H1 (cell line): ENCODE measurements at regions not wholly inside any gene's neighbourhood (a gene's known extent, or its start where the extent isn't known, plus 50 kb on each side); places are given as distances from the start of the nearest gene placed in this dataset.

ENCODE experiments used
- CHD1 ChIP-seq: IDR thresholded peaks from 2 replicates; pipeline ENCODE4 v1.6.1; 2012; ENCODE audit warnings: low read depth, low read length, improper control_type of control experiment
- CHD7 ChIP-seq: fragments of 300-600 bp; sonication (generic); IDR thresholded peaks from 2 replicates; pipeline ENCODE4 v1.7.1; 2012; ENCODE audit warnings: low read length, moderate library complexity, mild to moderate bottlenecking, inconsistent platforms; ENCODE audit not compliant: insufficient replicate concordance
- E2F6 ChIP-seq: IDR thresholded peaks from 2 replicates; pipeline ENCODE4 v1.6.1; 2012; ENCODE audit warnings: inconsistent platforms
- EP300 ChIP-seq, 2 experiments: IDR thresholded peaks; 1 replicate in 1 of 2; 2 replicates in 1 of 2; pipeline ENCODE4 v1.6.1; 2011 to 2012; ENCODE audit warnings: low read depth in 2 of 2, low read length in 2 of 2, mild to moderate bottlenecking in 2 of 2, borderline replicate concordance in 1 of 2, inconsistent platforms in 1 of 2, moderate library complexity in 1 of 2
- JUN ChIP-seq: IDR thresholded peaks from 2 replicates; pipeline ENCODE4 v1.6.1; 2011; ENCODE audit warnings: low read depth, mild to moderate bottlenecking, improper control_type of control experiment, low read length
- RBBP5 ChIP-seq: IDR thresholded peaks from 2 replicates; pipeline ENCODE4 v1.7.1; 2012; ENCODE audit warnings: low read depth, mild to moderate bottlenecking, inconsistent platforms, low read length, moderate library complexity, borderline replicate concordance

- TF ChIP-seq CHD7 (no peak), RBBP5 (no peak), JUN (no peak), E2F6 (no peak), EP300 (IDR thresholded peaks at IDR 0.05; ENCODE audit: borderline replicate concordance in 1 of 2, low read depth in 2 of 2, low read length in 2 of 2) (no peak), CHD1 (no peak)
Observed at GRCh38 chr15:37865687-37866086, 68.8 kb upstream of the TMCO5A start (continued).
